ENCODE measurements at regions not wholly inside any gene's neighbourhood (a gene's known extent, or its start where the extent isn't known, plus 50 kb on each side); places are given as distances from the start of the nearest gene placed in this dataset.

- H3K9me3 Mint-ChIP-seq = no peaks in the 10 kb centered on the region
- H3K4me3 Mint-ChIP-seq = no peak overlapping the region
- TF ChIP-seq ZMAT4 (CRISPR knock-in tag; IDR thresholded peaks at IDR 0.05) (no peak), ZNF317 (CRISPR knock-in tag; IDR thresholded peaks at IDR 0.05; ENCODE audit: borderline replicate concordance, low read depth) (no peak), CBFB (CRISPR knock-in tag; IDR thresholded peaks at IDR 0.05; ENCODE audit: low read depth) (no peak), NR3C1 (CRISPR knock-in tag; conservative IDR thresholded peaks at IDR 0.05; ENCODE audit: low read depth) (no peak), ZNF263 (CRISPR knock-in tag; IDR thresholded peaks at IDR 0.05; ENCODE audit: low read depth) (no peak), FOXJ3 (CRISPR knock-in tag; IDR thresholded peaks at IDR 0.05; ENCODE audit: borderline replicate concordance) (no peak), SMAD3 (CRISPR knock-in tag; IDR thresholded peaks at IDR 0.05; ENCODE audit: borderline replicate concordance) (no peak), HMGA2 (CRISPR knock-in tag; IDR thresholded peaks at IDR 0.05) (no peak), FOXP4 (CRISPR knock-in tag; IDR thresholded peaks at IDR 0.05) (no peak)
- TF ChIP-seq, protein P1, sequence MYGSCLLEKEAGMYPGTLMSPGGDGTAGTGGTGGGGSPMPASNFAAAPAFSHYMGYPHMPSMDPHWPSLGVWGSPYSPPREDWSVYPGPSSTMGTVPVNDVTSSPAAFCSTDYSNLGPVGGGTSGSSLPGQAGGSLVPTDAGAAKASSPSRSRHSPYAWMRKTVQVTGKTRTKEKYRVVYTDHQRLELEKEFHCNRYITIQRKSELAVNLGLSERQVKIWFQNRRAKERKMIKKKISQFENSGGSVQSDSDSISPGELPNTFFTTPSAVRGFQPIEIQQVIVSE (CRISPR knock-in tag; IDR thresholded peaks at IDR 0.05; ENCODE audit: borderline replicate concordance) = no peak
- TF ChIP-seq, protein P2, sequence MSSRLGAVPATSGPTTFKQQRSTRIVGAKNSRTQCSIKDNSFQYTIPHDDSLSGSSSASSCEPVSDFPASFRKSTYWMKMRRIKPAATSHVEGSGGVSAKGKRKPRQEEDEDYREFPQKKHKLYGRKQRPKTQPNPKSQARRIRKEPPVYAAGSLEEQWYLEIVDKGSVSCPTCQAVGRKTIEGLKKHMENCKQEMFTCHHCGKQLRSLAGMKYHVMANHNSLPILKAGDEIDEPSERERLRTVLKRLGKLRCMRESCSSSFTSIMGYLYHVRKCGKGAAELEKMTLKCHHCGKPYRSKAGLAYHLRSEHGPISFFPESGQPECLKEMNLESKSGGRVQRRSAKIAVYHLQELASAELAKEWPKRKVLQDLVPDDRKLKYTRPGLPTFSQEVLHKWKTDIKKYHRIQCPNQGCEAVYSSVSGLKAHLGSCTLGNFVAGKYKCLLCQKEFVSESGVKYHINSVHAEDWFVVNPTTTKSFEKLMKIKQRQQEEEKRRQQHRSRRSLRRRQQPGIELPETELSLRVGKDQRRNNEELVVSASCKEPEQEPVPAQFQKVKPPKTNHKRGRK (CRISPR knock-in tag; IDR thresholded peaks at IDR 0.05; ENCODE audit: borderline replicate concordance) = no peak
- TF ChIP-seq, protein P3, sequence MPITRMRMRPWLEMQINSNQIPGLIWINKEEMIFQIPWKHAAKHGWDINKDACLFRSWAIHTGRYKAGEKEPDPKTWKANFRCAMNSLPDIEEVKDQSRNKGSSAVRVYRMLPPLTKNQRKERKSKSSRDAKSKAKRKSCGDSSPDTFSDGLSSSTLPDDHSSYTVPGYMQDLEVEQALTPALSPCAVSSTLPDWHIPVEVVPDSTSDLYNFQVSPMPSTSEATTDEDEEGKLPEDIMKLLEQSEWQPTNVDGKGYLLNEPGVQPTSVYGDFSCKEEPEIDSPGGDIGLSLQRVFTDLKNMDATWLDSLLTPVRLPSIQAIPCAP (CRISPR knock-in tag; IDR thresholded peaks at IDR 0.05) = no peak
- H3K27ac Mint-ChIP-seq = no peak overlapping the region
- DNase-seq (ENCODE audit: low spot score) (no peak), ATAC-seq (no peak)
- CTCF ChIA-PET = interaction anchor here (0.8 kb wide), 1 partner anchor 91 kb away, joined by 3 read pairs; no protein-coding TSS in a partner anchor
- H3K36me3 Mint-ChIP-seq = no peaks in the 10 kb centered on the region
- POLR2A ChIA-PET = no interaction called here
- no peaks in the 10 kb centered on the region; the same call in 1 of the 2 replicates for H3K27me3 Mint-ChIP-seq (ENCODE audit: low read depth)
- H3K4me1 Mint-ChIP-seq = peaks cover 9% of the 10 kb centered on the region
Observed at GRCh38 chrX:134162032-134162431, 75.0 kb upstream of the CCDC160 start.

DNA sequence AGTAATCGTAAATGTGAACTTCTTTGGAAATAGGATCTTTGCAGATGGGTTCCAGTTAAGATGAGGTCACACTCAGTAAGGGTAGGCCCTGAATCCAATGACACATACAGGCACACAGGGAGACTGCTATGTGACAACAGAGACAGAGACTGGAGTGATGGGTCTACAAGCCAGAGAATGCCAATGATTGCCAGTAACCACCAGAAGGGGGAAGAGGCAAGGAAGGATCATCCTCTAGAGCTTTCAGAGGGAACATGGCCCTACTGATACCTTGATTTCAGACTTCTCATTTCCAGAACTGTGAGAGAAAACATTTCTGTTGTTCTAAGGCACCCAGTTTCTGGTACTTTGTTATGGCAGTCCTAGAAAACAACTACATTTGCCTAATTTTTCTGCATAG, 73.1 kb upstream of the CCDC160 start:
- no peak for DNase-seq (ENCODE audit: low spot score)
- H3K36me3 Mint-ChIP-seq = peaks cover 4% of the 10 kb centered on the region
- H3K4me3 Mint-ChIP-seq = no peak overlapping the region
- no peaks in the 10 kb centered on the region for H3K9me3 Mint-ChIP-seq
- H3K4me1 Mint-ChIP-seq = peaks cover 9% of the 10 kb centered on the region
- ATAC-seq = peak; percentile 67
- ChIA-PET POLR2A (no interaction called here), CTCF (interaction anchor here (1.0 to 1.5 kb wide), 2 partner anchors 90 to 131 kb away, joined by 3 to 5 read pairs; no protein-coding TSS in a partner anchor)
- no peak for TF ChIP-seq ELF4 (CRISPR knock-in tag; IDR thresholded peaks at IDR 0.05; ENCODE audit: low read depth)
- no peak for TF ChIP-seq MLX (CRISPR knock-in tag; IDR thresholded peaks at IDR 0.05)
- TF ChIP-seq SP1 (CRISPR knock-in tag; conservative IDR thresholded peaks at IDR 0.05) = no peak
- TF ChIP-seq FOXP1 (CRISPR knock-in tag; IDR thresholded peaks at IDR 0.05; ENCODE audit: borderline replicate concordance) = no peak
- TF ChIP-seq HMGA2 (CRISPR knock-in tag; IDR thresholded peaks at IDR 0.05) = no peak
- no peak for TF ChIP-seq PREB (CRISPR knock-in tag; IDR thresholded peaks at IDR 0.05; ENCODE audit: borderline replicate concordance)
- TF ChIP-seq JUN (CRISPR knock-in tag; IDR thresholded peaks at IDR 0.05) = no peak
- TF ChIP-seq, protein P4, sequence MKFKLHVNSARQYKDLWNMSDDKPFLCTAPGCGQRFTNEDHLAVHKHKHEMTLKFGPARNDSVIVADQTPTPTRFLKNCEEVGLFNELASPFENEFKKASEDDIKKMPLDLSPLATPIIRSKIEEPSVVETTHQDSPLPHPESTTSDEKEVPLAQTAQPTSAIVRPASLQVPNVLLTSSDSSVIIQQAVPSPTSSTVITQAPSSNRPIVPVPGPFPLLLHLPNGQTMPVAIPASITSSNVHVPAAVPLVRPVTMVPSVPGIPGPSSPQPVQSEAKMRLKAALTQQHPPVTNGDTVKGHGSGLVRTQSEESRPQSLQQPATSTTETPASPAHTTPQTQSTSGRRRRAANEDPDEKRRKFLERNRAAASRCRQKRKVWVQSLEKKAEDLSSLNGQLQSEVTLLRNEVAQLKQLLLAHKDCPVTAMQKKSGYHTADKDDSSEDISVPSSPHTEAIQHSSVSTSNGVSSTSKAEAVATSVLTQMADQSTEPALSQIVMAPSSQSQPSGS (CRISPR knock-in tag; IDR thresholded peaks at IDR 0.05; ENCODE audit: borderline replicate concordance, low read depth) = no peak
- no peak for TF ChIP-seq PRRX2 (CRISPR knock-in tag; IDR thresholded peaks at IDR 0.05)
- TF ChIP-seq KAT7 (CRISPR knock-in tag; IDR thresholded peaks at IDR 0.05; ENCODE audit: borderline replicate concordance) = no peak
- no peak overlapping the region for H3K27ac Mint-ChIP-seq
- H3K27me3 Mint-ChIP-seq (ENCODE audit: low read depth) = no peaks in the 10 kb centered on the region; the same call in 1 of the 2 replicates

Measured in WTC11 (cell line).